SK-N-SH treated with all-trans-retinoic acid at 6 μM for 48 hours (cell line): ENCODE measurements at regions not wholly inside any gene's neighbourhood (a gene's known extent, or its start where the extent isn't known, plus 50 kb on each side); places are given as distances from the start of the nearest gene placed in this dataset.

Experiments used
- ARNTL ChIP-seq: fragments of 450-650 bp; formaldehyde crosslinking; IDR thresholded peaks from 2 replicates; pipeline ENCODE4 v1.5.0; 2020; ENCODE audit warnings: low read depth, mild to moderate bottlenecking, moderate library complexity, borderline replicate concordance
- BACH2 ChIP-seq: fragments of 250-450 bp; sonication (Bioruptor Pico); IDR thresholded peaks from 2 replicates; pipeline ENCODE4 v1.9.0; 2021; ENCODE audit warnings: mild to moderate bottlenecking, borderline replicate concordance
- GLIS3 ChIP-seq: fragments of 250-450 bp; sonication (Bioruptor Pico); IDR thresholded peaks from 2 replicates; pipeline ENCODE4 v1.5.0; 2020; ENCODE audit warnings: mild to moderate bottlenecking, moderate library complexity
- OSR1 ChIP-seq: fragments of 250-450 bp; sonication (Bioruptor Pico); IDR thresholded peaks from 2 replicates; pipeline ENCODE4 v1.8.0; 2022; ENCODE audit warnings: moderate library complexity, mild to moderate bottlenecking, inconsistent platforms
- RARB ChIP-seq: fragments of 250-450 bp; sonication (Bioruptor Pico); IDR thresholded peaks from 2 replicates; pipeline ENCODE4 v1.8.0; 2021; ENCODE audit warnings: mild to moderate bottlenecking, moderate library complexity
- ZC3H10 ChIP-seq: fragments of 250-450 bp; sonication (Bioruptor Pico); IDR thresholded peaks from 2 replicates; pipeline ENCODE4 v1.5.1; 2021; ENCODE audit warnings: mild to moderate bottlenecking, moderate library complexity
- ZNF565 ChIP-seq: fragments of 450-650 bp; formaldehyde crosslinking; conservative IDR thresholded peaks from 2 replicates; pipeline ENCODE4 v1.5.0; 2020; ENCODE audit warnings: low read depth, mild to moderate bottlenecking, moderate library complexity
- TF ChIP-seq, protein P1 (sequence below): fragments of 250-450 bp; sonication (Bioruptor Pico); IDR thresholded peaks from 2 replicates; pipeline ENCODE4 v1.8.0; 2020; ENCODE audit warnings: mild to moderate bottlenecking, moderate library complexity, borderline replicate concordance
- TF ChIP-seq, protein P2 (sequence below): fragments of 250-450 bp; sonication (Bioruptor Pico); IDR thresholded peaks from 2 replicates; pipeline ENCODE4 v1.5.1; 2020; ENCODE audit warnings: low read depth, mild to moderate bottlenecking, moderate library complexity

DNA sequence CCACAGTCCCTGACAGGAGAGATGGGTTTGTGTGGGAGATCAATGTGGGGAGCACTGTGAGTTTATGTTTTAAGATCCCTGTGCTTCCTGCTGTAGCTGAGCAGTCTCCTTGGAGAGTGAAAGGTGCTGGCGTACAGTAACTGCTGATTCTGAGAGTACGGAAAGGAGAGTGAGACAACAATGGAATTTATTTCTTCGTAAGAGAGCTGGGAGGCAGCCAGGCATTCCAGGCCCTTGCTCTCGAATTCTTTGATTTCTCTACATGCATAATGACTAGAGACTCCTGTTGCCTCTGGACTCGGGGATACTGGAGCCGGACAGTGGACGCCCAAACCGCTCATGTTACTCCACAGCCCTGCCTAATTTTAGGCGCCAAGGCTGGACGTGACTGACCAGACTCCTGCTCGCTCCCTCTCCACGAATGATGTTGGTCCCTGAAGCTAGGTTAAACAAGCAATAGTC lies 131.0 kb upstream of the PHACTR1 start:
- TF ChIP-seq OSR1 (no peak), BACH2 (CRISPR knock-in tag) (no peak), GLIS3 (CRISPR knock-in tag) (no peak), ZNF565 (no peak), ARNTL (no peak), RARB (CRISPR knock-in tag) (no peak), ZC3H10 (CRISPR knock-in tag) (no peak)
- TF ChIP-seq, protein P1, sequence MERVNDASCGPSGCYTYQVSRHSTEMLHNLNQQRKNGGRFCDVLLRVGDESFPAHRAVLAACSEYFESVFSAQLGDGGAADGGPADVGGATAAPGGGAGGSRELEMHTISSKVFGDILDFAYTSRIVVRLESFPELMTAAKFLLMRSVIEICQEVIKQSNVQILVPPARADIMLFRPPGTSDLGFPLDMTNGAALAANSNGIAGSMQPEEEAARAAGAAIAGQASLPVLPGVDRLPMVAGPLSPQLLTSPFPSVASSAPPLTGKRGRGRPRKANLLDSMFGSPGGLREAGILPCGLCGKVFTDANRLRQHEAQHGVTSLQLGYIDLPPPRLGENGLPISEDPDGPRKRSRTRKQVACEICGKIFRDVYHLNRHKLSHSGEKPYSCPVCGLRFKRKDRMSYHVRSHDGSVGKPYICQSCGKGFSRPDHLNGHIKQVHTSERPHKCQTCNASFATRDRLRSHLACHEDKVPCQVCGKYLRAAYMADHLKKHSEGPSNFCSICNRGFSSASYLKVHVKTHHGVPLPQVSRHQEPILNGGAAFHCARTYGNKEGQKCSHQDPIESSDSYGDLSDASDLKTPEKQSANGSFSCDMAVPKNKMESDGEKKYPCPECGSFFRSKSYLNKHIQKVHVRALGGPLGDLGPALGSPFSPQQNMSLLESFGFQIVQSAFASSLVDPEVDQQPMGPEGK (CRISPR knock-in tag), result no peak
- TF ChIP-seq, protein P2, sequence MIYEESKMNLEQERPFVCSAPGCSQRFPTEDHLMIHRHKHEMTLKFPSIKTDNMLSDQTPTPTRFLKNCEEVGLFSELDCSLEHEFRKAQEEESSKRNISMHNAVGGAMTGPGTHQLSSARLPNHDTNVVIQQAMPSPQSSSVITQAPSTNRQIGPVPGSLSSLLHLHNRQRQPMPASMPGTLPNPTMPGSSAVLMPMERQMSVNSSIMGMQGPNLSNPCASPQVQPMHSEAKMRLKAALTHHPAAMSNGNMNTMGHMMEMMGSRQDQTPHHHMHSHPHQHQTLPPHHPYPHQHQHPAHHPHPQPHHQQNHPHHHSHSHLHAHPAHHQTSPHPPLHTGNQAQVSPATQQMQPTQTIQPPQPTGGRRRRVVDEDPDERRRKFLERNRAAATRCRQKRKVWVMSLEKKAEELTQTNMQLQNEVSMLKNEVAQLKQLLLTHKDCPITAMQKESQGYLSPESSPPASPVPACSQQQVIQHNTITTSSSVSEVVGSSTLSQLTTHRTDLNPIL (CRISPR knock-in tag), result no peak
